Endothelial cell (in vitro differentiated cells): ENCODE measurements at regions not wholly inside any gene's neighbourhood (a gene's known extent, or its start where the extent isn't known, plus 50 kb on each side); places are given as distances from the start of the nearest gene placed in this dataset.

Source experiments
- DNase-seq: peaks from one replicate; pipeline ENCODE4 v3.0.0; 2021; ENCODE audit warnings: low spot score
- H3K27ac Mint-ChIP-seq: one replicate; pipeline ENCODE4 v1.8.0; 2021; ENCODE audit warnings: mixed read lengths, inconsistent platforms; ENCODE audit not compliant: unreplicated experiment
- H3K27me3 Mint-ChIP-seq: one replicate; pipeline ENCODE4 v1.8.0; 2021; ENCODE audit warnings: mild to moderate bottlenecking, moderate library complexity, mixed read lengths, inconsistent platforms; ENCODE audit not compliant: unreplicated experiment
- H3K36me3 Mint-ChIP-seq: one replicate; pipeline ENCODE4 v1.8.0; 2021; ENCODE audit warnings: mild to moderate bottlenecking, low read depth, mixed read lengths, inconsistent platforms; ENCODE audit not compliant: unreplicated experiment
- H3K4me1 Mint-ChIP-seq: one replicate; pipeline ENCODE4 v1.8.0; 2021; ENCODE audit warnings: mild to moderate bottlenecking, mixed read lengths, inconsistent platforms; ENCODE audit not compliant: unreplicated experiment
- H3K4me3 Mint-ChIP-seq: one replicate; pipeline ENCODE4 v1.8.0; 2021; ENCODE audit warnings: mild to moderate bottlenecking, mixed read lengths, inconsistent platforms; ENCODE audit not compliant: unreplicated experiment
- H3K9me3 Mint-ChIP-seq: one replicate; pipeline ENCODE4 v1.8.0; 2021; ENCODE audit warnings: mixed read lengths, inconsistent platforms; ENCODE audit not compliant: unreplicated experiment
- TF ChIP-seq, protein P1 (sequence below): fragments of 200-600 bp; sonication (generic); IDR thresholded peaks from one replicate; pipeline ENCODE4 v1.5.0; 2021; ENCODE audit warnings: antibody characterized with exemption; ENCODE audit not compliant: unreplicated experiment

DNA sequence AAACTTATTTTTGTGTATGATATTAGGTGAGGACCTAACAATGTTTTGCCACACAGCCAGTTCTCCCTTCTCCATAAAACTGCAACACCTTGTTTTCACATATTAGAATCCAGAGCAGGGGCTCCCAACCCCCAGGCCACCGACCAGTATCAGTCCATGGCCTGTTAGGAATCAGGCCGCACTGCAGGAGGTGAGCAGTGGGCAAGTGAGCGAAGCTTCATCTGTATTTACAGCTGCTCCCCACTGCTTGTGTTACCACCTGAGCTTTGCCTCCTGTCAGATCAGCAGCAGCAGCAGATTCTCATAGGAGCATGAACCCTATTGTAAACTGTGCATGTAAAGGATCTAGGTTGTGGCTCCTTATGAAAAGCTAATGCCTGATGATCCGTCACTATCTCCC lies 185.9 kb upstream of the NSMCE3 start:
- H3K9me3 Mint-ChIP-seq = no peaks in the 10 kb centered on the region
- H3K4me3 Mint-ChIP-seq = no peak overlapping the region
- TF ChIP-seq, protein P1, sequence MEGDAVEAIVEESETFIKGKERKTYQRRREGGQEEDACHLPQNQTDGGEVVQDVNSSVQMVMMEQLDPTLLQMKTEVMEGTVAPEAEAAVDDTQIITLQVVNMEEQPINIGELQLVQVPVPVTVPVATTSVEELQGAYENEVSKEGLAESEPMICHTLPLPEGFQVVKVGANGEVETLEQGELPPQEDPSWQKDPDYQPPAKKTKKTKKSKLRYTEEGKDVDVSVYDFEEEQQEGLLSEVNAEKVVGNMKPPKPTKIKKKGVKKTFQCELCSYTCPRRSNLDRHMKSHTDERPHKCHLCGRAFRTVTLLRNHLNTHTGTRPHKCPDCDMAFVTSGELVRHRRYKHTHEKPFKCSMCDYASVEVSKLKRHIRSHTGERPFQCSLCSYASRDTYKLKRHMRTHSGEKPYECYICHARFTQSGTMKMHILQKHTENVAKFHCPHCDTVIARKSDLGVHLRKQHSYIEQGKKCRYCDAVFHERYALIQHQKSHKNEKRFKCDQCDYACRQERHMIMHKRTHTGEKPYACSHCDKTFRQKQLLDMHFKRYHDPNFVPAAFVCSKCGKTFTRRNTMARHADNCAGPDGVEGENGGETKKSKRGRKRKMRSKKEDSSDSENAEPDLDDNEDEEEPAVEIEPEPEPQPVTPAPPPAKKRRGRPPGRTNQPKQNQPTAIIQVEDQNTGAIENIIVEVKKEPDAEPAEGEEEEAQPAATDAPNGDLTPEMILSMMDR = no peak
- H3K27ac Mint-ChIP-seq = no peak overlapping the region
- H3K4me1 Mint-ChIP-seq = peaks cover 57% of the 10 kb centered on the region
- no peak for DNase-seq
- no peaks in the 10 kb centered on the region for H3K36me3 Mint-ChIP-seq
- H3K27me3 Mint-ChIP-seq = no peaks in the 10 kb centered on the region

DNA sequence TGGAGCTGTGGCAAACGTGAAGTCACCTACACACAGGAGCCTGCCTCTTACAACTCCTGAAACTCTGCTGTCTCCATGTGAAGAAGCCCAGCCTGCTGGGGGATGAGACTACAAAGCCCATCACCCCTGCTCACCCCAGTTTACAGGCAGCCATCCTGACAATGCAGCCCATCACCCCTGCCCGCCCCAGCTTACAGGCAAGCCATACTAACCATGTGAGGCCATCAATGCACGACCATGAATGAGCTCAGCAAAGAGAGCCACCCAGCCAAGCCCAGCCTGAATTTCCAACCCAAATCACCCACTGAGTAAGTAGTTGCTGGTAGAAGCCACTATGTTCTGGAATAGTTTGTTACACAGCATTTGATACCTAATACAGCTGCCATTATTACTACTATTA lies 185.4 kb upstream of the NSMCE3 start:
- no peak for DNase-seq
- no peak overlapping the region for H3K4me3 Mint-ChIP-seq
- TF ChIP-seq, protein P1 = no peak
- H3K36me3 Mint-ChIP-seq = no peaks in the 10 kb centered on the region
- peaks cover 57% of the 10 kb centered on the region for H3K4me1 Mint-ChIP-seq
- H3K9me3 Mint-ChIP-seq = no peaks in the 10 kb centered on the region
- H3K27me3 Mint-ChIP-seq = no peaks in the 10 kb centered on the region
- no peak overlapping the region for H3K27ac Mint-ChIP-seq

DNA sequence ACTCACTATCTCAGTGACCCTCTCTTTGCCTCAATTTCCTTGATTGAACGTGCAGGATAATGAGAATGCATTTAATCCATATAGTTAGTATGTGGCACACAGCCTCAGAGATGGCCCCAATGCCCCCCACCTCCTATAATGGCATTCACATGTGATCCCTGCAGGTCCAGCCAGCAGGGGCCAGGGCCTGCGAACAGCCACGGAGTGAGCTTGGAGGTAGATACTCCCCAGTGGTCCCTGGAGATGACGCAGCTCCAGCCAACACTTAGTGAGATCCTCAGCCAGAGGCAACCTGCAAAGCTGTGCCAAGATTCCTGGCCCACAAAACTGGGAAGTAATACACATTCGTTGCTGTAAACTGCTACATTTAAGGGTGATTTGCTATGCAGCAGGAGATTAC lies 184.9 kb upstream of the NSMCE3 start:
- Mint-ChIP-seq H3K27me3 (no peaks in the 10 kb centered on the region), H3K36me3 (no peaks in the 10 kb centered on the region), H3K4me3 (no peak overlapping the region), H3K27ac (no peak overlapping the region), H3K4me1 (peaks cover 57% of the 10 kb centered on the region), H3K9me3 (no peaks in the 10 kb centered on the region)
- DNase-seq = no peak
- TF ChIP-seq, protein P1 = no peak

DNA sequence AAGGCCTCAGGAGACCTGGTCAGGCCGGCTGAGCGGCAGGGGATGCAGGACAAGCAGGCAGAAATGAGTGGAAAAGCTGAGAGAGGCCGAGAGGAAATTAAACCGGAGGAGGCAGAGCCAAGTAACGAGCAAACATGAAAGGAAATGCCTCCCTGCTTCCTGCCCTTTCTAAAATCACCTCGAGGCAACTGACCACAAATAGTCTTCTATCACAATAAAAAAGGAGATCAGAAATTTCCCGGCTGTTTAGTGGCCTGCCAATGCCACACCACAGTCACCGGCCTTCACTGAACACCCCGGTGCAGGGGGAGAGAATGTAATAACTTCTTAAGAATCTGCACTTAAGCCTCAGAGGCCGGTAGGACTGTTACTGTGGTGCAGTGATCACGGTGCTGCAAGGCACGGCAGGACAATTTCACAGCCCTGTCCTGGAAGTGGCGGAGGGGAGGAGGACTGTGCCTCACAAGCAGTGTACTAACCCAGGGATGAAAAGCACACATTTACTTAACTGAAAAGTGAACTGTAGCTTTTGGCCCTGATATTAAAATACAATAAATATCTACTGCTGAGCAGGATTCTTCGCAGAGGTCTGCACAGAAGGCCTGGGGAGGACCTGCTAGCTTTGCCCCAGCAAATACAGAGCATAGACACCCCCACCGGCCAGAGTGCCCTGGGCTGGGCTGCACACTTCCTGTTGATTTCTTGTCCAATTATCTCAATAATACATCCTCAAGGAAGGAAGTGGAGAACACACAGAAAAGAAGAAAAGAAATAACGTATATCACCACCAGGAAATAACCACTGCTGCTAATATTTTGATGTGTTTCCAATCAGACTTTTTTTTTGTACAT lies 183.5 kb upstream of the NSMCE3 start:
- Mint-ChIP-seq H3K27me3 (no peaks in the 10 kb centered on the region), H3K27ac (peak overlapping the region; percentile 84), H3K4me3 (no peak overlapping the region), H3K4me1 (peaks cover 50% of the 10 kb centered on the region), H3K36me3 (no peaks in the 10 kb centered on the region), H3K9me3 (no peaks in the 10 kb centered on the region)
- TF ChIP-seq, protein P1 = no peak
- peak; percentile 41 for DNase-seq

DNA sequence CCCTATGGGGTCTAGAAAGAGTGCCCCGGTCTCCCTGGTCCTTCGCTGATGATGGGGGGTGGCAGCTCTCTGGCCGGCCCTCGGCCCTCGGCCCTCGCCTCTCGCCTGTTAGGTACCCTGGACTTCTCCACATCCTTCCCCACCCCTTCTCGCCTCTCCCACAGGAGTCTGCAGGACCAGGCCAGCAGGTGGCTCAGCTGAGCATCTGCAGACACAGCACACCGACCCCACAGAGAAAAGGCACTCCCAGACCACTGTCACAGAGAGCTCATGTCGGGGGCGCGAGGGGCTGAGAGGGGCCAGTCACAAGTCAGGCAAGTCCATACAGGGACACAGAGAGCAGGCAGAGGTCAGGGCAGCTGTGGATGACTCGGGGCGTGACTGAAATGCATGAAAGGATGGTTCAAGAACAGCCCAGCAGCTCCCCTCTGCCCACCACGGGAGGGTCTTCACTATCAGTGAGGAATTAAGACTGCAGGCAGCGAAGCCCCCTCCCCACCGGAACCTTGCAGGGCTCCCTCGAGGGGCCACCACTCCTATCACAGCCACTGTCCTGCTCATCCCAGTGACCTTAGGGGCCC lies 181.7 kb upstream of the NSMCE3 start:
- Mint-ChIP-seq H3K9me3 (no peaks in the 10 kb centered on the region), H3K27me3 (no peaks in the 10 kb centered on the region), H3K4me1 (peaks cover 44% of the 10 kb centered on the region), H3K36me3 (no peaks in the 10 kb centered on the region), H3K4me3 (no peak overlapping the region), H3K27ac (no peak overlapping the region)
- peak; percentile 45 for DNase-seq
- TF ChIP-seq, protein P1 = no peak
